GM12873 (cell line): ENCODE measurements at regions not wholly inside any gene's neighbourhood (a gene's known extent, or its start where the extent isn't known, plus 50 kb on each side); places are given as distances from the start of the nearest gene placed in this dataset.

Experiments
- CTCF ChIP-seq: IDR thresholded peaks from 2 replicates; pipeline ENCODE4 v1.5.1; 2012; ENCODE audit warnings: low read depth, mild to moderate bottlenecking, moderate library complexity, low read length, control low read depth; ENCODE audit not compliant: insufficient read depth; ENCODE audit errors: missing control alignments

- no peak for TF ChIP-seq CTCF
Measured at GRCh38 chr2:61737841-61738240, 116.0 kb downstream of the FAM161A start.

GRCh38 chr2:61736953-61737352 is 116.9 kb downstream of the FAM161A start:
- TF ChIP-seq CTCF: no peak

- TF ChIP-seq CTCF: no peak
Measured at GRCh38 chr2:61733563-61733962, 120.3 kb downstream of the FAM161A start.

GRCh38 chr2:61732787-61733186 is 121.1 kb downstream of the FAM161A start:
- TF ChIP-seq CTCF: no peak

- TF ChIP-seq CTCF: no peak
Measured at GRCh38 chr2:61727746-61728145, 126.1 kb downstream of the FAM161A start.

GRCh38 chr2:61726456-61727209 is 127.2 kb downstream of the FAM161A start:
- TF ChIP-seq CTCF: no peak

- TF ChIP-seq CTCF: no peak
Measured at GRCh38 chr2:61722800-61723199, 131.1 kb downstream of the FAM161A start.
